ENCODE measurements at regions not wholly inside any gene's neighbourhood (a gene's known extent, or its start where the extent isn't known, plus 50 kb on each side); places are given as distances from the start of the nearest gene placed in this dataset.

DNA sequence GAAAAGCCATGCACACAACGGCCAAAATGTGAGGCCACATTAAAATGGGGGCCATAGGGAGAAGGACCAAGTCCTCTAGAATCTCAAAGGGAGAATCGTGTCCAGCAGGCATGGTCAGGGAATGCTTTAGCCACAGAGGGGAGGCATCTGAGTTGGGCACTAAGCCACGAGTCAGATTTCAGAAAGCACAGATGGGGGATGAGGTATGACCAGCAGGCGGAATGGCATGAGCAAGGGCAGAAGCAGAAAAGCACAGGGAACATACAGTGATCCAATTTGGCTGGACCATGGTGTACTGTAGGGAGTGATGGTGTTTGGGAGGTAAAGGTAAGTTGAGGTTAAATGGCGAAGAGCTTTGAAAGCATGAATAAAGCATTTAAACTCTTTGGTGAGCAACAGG is 214.6 kb downstream of the TLE1 start:
- no peak overlapping the region for H3K27ac Mint-ChIP-seq
- no peak overlapping the region for H3K4me3 Mint-ChIP-seq
- H3K36me3 Mint-ChIP-seq = no peaks in the 10 kb centered on the region
- no peaks in the 10 kb centered on the region for H3K9me3 Mint-ChIP-seq
- no peak for ATAC-seq (ENCODE audit: low read depth in 2 of 2)
- H3K27me3 Mint-ChIP-seq = peaks cover under 1% of the 10 kb centered on the region in 3 donors
- DNase-seq = no peak
- H3K4me1 Mint-ChIP-seq = no peaks in the 10 kb centered on the region

DNA sequence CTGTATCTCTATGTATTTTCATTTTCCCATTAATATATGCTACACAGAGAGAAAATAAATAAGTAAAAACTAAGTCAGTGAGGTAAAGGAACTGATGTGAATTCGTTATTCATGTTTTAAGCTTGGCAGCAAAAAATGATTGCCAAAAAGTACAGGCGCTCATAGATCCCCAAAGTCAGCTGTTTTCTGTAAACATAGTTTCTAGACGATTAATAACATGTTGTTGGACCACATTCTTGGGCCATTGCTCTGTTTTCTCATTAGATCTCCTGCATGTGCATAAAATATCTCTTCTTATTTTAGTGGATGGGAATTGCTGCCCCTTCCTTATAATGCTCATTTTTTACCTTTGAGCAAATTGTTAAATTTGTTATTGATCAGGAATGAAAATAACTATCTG is 215.2 kb downstream of the TLE1 start:
- ATAC-seq (ENCODE audit: low read depth in 2 of 2) = no peak
- no peak overlapping the region for H3K27ac Mint-ChIP-seq
- no peaks in the 10 kb centered on the region for H3K9me3 Mint-ChIP-seq
- H3K4me1 Mint-ChIP-seq = no peaks in the 10 kb centered on the region
- no peaks in the 10 kb centered on the region for H3K36me3 Mint-ChIP-seq
- no peak overlapping the region for H3K4me3 Mint-ChIP-seq
- peaks cover 5 to 7% (median 7%) of the 10 kb centered on the region in 3 donors for H3K27me3 Mint-ChIP-seq
- no peak for DNase-seq

DNA sequence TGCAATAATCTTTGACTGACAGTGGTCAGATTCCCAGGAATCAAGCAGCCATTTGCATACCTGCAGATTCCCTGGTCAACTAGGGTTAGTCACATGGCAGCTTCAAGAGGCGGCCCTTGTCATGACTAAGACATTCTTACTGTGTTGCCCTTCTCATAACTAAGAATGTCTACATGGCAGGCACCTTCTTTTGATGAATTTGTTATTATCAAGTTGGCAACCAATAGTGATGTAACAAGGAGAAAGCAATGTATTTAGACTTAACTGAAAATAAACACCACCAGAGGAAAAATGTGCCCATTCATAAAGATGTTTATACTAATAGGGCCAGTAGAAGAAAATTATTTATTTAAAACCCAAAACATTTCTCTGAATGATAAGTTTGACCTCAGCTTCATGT is 215.6 kb downstream of the TLE1 start:
- H3K27ac Mint-ChIP-seq = no peak overlapping the region
- ATAC-seq (ENCODE audit: low read depth in 2 of 2) (no peak), DNase-seq (no peak)
- H3K27me3 Mint-ChIP-seq = peaks cover 5 to 12% (median 8%) of the 10 kb centered on the region in 3 donors
- H3K9me3 Mint-ChIP-seq = no peaks in the 10 kb centered on the region
- no peaks in the 10 kb centered on the region for H3K4me1 Mint-ChIP-seq
- H3K4me3 Mint-ChIP-seq = no peak overlapping the region
- H3K36me3 Mint-ChIP-seq = no peaks in the 10 kb centered on the region

DNA sequence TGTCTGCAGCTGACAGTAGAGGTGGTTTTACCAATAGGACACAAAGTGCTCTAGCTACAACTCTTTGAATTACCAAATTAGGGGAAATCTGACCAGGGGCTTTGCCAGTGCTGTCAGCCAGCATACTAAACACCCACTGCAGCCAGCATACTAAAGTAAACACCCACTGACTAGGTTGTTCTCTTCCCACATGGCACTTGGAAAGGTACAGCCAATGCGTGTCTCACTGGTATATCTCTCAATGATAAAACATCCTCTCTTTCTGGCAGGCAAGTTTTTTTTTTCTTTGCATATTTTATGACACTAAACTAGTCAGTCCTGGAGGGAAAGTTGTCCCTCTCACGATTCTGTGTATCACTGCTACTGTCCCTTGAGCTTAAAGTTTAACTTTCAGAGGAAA is 216.1 kb downstream of the TLE1 start:
- H3K27me3 Mint-ChIP-seq = peaks cover 5 to 14% (median 8%) of the 10 kb centered on the region in 3 donors
- H3K9me3 Mint-ChIP-seq = no peaks in the 10 kb centered on the region
- DNase-seq (no peak), ATAC-seq (ENCODE audit: low read depth in 2 of 2) (no peak)
- H3K27ac Mint-ChIP-seq = no peak overlapping the region
- no peaks in the 10 kb centered on the region for H3K36me3 Mint-ChIP-seq
- H3K4me1 Mint-ChIP-seq = no peaks in the 10 kb centered on the region
- no peak overlapping the region for H3K4me3 Mint-ChIP-seq

DNA sequence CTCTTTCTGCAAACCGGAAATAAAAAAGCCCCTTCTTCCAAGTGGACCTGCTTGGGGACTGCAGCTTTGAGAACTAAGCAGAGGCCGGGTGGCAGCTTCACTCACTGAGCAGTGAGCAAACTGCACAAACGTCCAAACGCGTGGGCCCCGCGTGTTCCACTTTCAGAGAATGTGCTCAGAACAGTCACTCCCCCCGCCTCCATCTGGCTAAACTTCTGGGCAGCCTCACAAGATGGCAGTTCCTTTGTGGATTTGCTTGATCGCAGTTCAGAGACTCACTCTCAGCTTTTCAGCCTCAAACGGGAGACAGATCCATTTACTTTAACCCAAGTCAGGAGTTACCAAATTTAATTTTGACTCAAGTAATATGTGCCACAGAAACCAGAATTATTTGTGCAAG is 216.6 kb downstream of the TLE1 start:
- H3K27me3 Mint-ChIP-seq = peaks cover 5 to 14% (median 8%) of the 10 kb centered on the region in 3 donors
- DNase-seq (no peak), ATAC-seq (ENCODE audit: low read depth in 2 of 2) (no peak)
- H3K4me3 Mint-ChIP-seq = no peak overlapping the region
- no peaks in the 10 kb centered on the region for H3K4me1 Mint-ChIP-seq
- H3K27ac Mint-ChIP-seq = peak overlapping the region in 1 of 6 donors; percentile 61
- no peaks in the 10 kb centered on the region for H3K36me3 Mint-ChIP-seq
- no peaks in the 10 kb centered on the region for H3K9me3 Mint-ChIP-seq

DNA sequence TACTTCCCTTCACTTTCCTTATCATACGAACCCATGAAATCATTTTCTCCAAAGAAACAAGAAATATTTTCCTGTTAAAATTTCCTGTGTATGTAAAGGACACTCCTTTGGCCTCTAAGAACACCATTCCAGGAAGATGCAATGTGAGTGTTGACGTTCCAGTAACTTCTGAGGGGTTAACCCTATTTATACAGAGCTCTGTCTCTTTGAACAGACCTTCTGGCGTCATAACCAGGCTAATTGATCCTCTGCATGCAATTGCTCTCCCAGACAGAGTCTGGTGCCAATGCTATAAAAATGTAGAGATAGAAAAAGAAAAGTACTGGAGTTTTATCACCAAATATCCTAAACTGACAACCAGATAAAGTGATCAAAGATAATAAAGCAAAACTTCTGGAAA is 218.5 kb downstream of the TLE1 start:
- Mint-ChIP-seq H3K9me3 (no peaks in the 10 kb centered on the region), H3K4me1 (no peaks in the 10 kb centered on the region), H3K36me3 (no peaks in the 10 kb centered on the region), H3K4me3 (no peak overlapping the region), H3K27ac (no peak overlapping the region), H3K27me3 (peaks cover 5 to 14% (median 8%) of the 10 kb centered on the region in 3 donors)
- DNase-seq = no peak
- ATAC-seq (ENCODE audit: low read depth in 2 of 2) = no peak

DNA sequence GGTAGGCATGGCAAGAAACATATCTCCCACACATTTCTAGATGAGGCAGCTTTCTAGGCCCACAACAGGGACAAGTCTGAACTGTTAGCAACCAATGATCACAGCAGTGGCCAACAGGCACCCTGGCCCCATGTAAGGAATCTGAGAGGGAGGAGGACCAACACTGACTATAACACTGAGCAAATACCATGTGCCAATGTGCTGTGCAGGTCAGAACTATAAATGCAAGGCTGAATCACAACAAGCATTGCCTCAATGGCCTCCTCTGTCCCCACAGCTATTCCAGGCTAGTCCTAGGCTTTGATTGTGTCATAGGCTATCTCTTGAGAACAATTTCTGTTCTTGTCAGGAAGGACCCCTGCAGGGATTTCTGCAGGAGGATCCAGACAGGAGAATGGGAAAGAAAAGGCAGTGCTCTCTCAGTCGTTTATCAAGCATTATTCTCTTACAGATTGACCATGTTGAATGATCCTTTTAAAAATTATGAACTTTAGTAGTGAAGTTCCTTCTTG is 221.2 kb downstream of the TLE1 start:
- no peak overlapping the region for H3K27ac Mint-ChIP-seq

DNA sequence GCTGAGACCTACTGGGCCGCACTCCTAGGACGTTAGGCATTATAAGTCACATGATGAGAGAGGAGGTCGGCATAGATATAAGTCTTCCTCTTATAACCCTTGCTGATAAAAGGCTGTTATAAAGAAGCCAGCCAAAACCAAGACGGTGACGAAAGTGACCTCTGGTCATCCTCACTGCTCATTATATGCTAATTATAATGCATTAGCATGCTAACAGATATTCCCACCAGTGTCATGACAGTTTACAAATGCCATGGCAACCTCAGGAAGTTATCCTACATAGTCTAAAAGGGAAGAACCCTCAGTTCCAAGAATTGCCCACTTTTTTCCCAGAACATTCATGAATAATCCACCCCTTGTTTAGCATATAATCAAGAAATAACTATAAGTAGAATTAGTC is 222.4 kb downstream of the TLE1 start:
- DNase-seq (no peak), ATAC-seq (ENCODE audit: low read depth in 2 of 2) (no peak)
- no peaks in the 10 kb centered on the region for H3K36me3 Mint-ChIP-seq
- peaks cover 0 to 6% (median 0%) of the 10 kb centered on the region in 3 donors for H3K4me1 Mint-ChIP-seq
- H3K4me3 Mint-ChIP-seq = no peak overlapping the region
- H3K9me3 Mint-ChIP-seq = no peaks in the 10 kb centered on the region
- no peak overlapping the region for H3K27ac Mint-ChIP-seq
- peaks cover 8 to 14% (median 10%) of the 10 kb centered on the region in 3 donors for H3K27me3 Mint-ChIP-seq

More for the DNA sequence above, 221.2 kb downstream of the TLE1 start:
- Mint-ChIP-seq H3K36me3 (no peaks in the 10 kb centered on the region), H3K27me3 (peaks cover 8 to 14% (median 10%) of the 10 kb centered on the region in 3 donors), H3K9me3 (no peaks in the 10 kb centered on the region), H3K4me1 (peaks cover 0 to 6% (median 0%) of the 10 kb centered on the region in 3 donors), H3K4me3 (no peak overlapping the region)
- ATAC-seq (ENCODE audit: low read depth in 2 of 2) (no peak), DNase-seq (no peak)

DNA sequence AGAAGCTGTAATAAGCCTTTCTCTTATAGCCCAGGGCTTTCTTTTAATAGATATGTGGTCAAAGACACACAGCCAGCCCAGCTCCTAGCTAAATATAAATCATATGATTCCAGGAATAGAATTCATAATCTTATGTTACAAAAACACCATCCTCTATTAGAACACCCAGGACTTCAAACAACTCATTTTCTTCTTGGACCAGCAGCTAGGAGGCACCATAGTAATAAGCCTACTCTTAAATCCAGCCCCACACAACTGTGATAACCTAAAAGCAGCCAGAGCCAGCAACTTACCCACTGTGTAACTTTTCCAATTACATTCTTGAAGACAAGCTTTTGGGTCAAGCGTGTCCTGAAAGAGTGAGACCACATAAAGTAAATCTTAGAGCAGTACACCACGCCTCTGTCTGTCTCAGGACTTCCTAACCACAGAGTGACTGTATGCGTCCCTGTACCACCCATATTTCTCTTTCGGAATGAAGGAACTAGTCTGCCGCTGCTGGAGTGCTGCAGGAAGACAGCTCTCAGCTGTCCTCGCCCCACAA is 223.8 kb downstream of the TLE1 start:
- H3K36me3 Mint-ChIP-seq = no peaks in the 10 kb centered on the region
- H3K4me3 Mint-ChIP-seq = peak overlapping the region in 1 of 8 donors; percentile 31
- H3K4me1 Mint-ChIP-seq = peaks cover 0 to 6% (median 0%) of the 10 kb centered on the region in 3 donors
- ATAC-seq (ENCODE audit: low read depth in 2 of 2) = no peak
- H3K9me3 Mint-ChIP-seq = no peaks in the 10 kb centered on the region
- peaks cover 8 to 14% (median 10%) of the 10 kb centered on the region in 3 donors for H3K27me3 Mint-ChIP-seq
- DNase-seq = no peak
- no peak overlapping the region for H3K27ac Mint-ChIP-seq

DNA sequence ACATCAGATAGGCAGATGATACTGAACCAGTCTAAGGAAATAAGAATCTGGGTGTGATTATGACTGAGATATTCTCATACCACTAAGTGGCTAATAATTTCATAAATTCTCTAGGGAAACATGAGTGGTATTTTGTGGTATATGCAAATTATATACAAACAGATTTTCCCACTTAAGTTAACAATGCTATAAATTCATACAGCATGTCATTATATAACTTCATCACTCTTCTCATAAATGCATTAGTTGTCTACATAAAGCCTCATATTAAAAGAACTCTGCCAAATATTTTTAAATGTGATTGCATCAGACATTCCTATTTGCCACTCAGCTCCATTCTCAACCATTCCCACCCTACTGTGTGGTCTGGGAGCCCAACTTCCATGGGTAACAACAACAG is 226.5 kb downstream of the TLE1 start:
- no peak for ATAC-seq (ENCODE audit: low read depth in 2 of 2)

DNA sequence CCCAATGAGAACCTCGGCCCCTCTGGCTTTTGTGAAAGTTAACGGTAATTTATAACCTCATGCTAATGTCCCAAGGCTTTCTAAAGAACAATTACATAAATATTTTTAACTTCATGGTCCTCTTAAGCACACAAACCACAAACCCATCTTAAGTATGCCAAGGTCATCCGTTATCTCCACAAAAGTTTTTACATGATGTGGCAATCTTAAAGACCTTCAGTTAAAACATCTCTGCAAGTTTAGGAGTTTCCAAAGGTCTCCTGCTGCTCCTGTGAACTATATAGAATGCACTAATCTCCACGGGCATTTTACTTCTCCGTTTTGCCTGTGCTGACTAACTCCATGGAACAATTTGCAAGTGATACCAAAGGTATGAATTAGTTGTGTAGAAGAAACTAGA is 228.2 kb downstream of the TLE1 start:
- no peak overlapping the region for H3K27ac Mint-ChIP-seq
- no peaks in the 10 kb centered on the region for H3K36me3 Mint-ChIP-seq
- peaks cover 0 to 6% (median 0%) of the 10 kb centered on the region in 3 donors for H3K4me1 Mint-ChIP-seq
- ATAC-seq (ENCODE audit: low read depth in 2 of 2) = no peak
- no peak overlapping the region for H3K4me3 Mint-ChIP-seq
- H3K27me3 Mint-ChIP-seq = peaks cover 0 to 11% (median 8%) of the 10 kb centered on the region in 3 donors
- DNase-seq = no peak
- peaks cover 0 to 2% (median 0%) of the 10 kb centered on the region in 7 donors for H3K9me3 Mint-ChIP-seq

More for the DNA sequence above, 226.5 kb downstream of the TLE1 start:
- Mint-ChIP-seq H3K4me3 (no peak overlapping the region), H3K9me3 (no peaks in the 10 kb centered on the region), H3K27me3 (peaks cover 0 to 11% (median 8%) of the 10 kb centered on the region in 3 donors), H3K4me1 (peaks cover 0 to 6% (median 0%) of the 10 kb centered on the region in 3 donors), H3K27ac (no peak overlapping the region), H3K36me3 (no peaks in the 10 kb centered on the region)
- DNase-seq = no peak

DNA sequence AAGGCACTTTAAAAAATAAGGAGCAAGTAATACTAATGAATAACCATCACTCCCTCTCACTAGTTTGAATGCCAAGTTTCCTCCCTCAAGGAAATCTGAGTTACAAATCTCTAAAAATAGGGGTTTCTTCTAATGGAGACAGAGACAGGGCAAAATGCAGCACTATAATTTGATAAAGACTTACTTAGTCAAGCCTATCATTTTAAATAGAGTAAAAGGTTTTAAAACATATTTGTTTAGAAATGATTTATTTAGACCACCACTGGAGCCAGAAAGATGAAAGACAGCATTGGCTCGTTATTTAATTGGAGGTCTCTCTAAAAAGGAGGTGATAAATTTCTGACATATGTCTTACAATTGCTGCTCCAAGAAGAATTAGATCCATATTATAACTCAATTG is 228.7 kb downstream of the TLE1 start:
- Mint-ChIP-seq H3K4me1 (peaks cover 0 to 4% (median 0%) of the 10 kb centered on the region in 3 donors), H3K4me3 (no peak overlapping the region), H3K27me3 (peaks cover 0 to 9% (median 8%) of the 10 kb centered on the region in 3 donors), H3K9me3 (peaks cover 0 to 2% (median 0%) of the 10 kb centered on the region in 7 donors), H3K27ac (no peak overlapping the region), H3K36me3 (no peaks in the 10 kb centered on the region)
- ATAC-seq (ENCODE audit: low read depth in 2 of 2) = no peak
- DNase-seq = no peak

DNA sequence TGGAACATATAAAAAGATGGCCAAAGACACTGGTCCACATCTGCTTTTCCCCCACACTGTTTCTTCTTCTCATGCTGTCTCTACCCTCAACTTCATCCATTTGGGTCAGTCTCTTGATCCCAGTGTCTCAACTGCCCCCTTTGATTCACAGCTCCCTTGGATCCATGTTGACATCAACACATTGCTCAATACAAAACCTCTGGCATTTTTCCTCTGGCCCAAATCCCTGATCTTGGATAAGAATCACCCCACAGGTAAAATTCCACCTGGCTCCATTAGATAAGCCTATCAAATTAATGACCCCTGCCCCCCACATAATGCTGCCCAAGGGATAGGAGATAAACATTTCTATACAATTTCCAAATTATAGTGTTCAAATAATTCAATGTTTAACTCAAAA is 229.8 kb downstream of the TLE1 start:
- no peak for ATAC-seq (ENCODE audit: low read depth in 2 of 2)

DNA sequence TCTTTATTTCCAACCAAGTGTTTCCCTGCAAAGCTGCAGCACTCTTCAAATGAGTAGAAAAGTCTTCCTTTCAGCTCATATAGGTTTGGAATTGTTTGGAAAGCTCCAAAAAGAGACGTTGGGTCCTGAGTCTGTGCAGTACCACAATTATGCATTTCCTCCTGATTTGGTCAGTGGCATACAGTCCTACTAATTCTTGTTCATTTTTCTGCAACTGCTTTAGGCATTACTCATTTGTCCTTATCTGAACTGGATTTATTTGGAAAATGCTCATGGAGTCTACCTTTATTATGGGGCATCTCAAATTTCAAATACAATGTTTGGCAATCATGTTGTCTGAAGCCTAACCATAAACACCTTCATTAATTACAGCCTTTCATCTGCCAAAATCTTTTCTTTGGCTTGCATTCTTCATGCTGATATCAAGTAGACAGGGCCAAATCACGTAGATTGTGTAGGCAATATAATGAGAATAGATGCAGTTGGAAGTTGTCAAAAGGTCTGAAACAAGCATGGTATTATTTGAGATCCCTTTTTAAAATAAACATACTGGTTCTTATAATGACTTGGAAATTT is 232.8 kb downstream of the TLE1 start:
- ATAC-seq (ENCODE audit: low read depth in 2 of 2) (no peak), DNase-seq (no peak)
- Mint-ChIP-seq H3K27ac (no peak overlapping the region), H3K4me1 (no peaks in the 10 kb centered on the region), H3K4me3 (no peak overlapping the region), H3K9me3 (peaks cover 0 to 2% (median 0%) of the 10 kb centered on the region in 7 donors), H3K36me3 (no peaks in the 10 kb centered on the region), H3K27me3 (peaks cover 6 to 8% (median 6%) of the 10 kb centered on the region in 3 donors)

More for the DNA sequence above, 229.8 kb downstream of the TLE1 start:
- Mint-ChIP-seq H3K27me3 (peaks cover 3 to 8% (median 6%) of the 10 kb centered on the region in 3 donors), H3K36me3 (no peaks in the 10 kb centered on the region), H3K9me3 (peaks cover 0 to 2% (median 0%) of the 10 kb centered on the region in 7 donors), H3K4me3 (no peak overlapping the region), H3K4me1 (no peaks in the 10 kb centered on the region), H3K27ac (no peak overlapping the region)
- DNase-seq = no peak

Measured in naive B cell (primary cell).